ENCODE measurements at regions not wholly inside any gene's neighbourhood (a gene's known extent, or its start where the extent isn't known, plus 50 kb on each side); places are given as distances from the start of the nearest gene placed in this dataset.

DNA sequence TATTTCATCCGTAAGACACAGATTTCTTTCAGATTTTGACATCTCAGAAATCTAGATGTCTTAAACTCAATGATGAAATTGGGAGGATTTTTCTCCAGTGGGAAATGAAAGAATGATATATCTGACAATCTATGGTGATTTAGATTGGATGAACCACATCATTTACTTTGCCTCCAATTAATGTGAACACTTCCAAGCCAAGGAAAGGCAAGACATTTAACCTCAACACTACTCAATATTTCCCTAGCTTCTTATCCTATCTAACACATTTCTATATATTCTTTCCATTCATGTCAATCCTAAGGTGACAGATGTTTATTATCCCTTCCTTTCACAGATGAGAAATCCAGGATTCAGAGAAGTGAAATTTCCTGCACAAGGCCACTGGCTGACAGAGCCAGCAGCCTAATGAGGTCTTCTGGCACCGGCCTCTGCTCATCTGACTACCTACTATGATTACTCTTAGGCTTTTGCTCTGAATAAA, 327.6 kb downstream of the IRS1 start:
- no peak overlapping the region for H3K4me3 ChIP-seq (ENCODE audit: control insufficient read depth, low read depth, low read length)
- TF ChIP-seq, protein P1, sequence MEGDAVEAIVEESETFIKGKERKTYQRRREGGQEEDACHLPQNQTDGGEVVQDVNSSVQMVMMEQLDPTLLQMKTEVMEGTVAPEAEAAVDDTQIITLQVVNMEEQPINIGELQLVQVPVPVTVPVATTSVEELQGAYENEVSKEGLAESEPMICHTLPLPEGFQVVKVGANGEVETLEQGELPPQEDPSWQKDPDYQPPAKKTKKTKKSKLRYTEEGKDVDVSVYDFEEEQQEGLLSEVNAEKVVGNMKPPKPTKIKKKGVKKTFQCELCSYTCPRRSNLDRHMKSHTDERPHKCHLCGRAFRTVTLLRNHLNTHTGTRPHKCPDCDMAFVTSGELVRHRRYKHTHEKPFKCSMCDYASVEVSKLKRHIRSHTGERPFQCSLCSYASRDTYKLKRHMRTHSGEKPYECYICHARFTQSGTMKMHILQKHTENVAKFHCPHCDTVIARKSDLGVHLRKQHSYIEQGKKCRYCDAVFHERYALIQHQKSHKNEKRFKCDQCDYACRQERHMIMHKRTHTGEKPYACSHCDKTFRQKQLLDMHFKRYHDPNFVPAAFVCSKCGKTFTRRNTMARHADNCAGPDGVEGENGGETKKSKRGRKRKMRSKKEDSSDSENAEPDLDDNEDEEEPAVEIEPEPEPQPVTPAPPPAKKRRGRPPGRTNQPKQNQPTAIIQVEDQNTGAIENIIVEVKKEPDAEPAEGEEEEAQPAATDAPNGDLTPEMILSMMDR (conservative IDR thresholded peaks at IDR 0.05; ENCODE audit: control insufficient read depth, insufficient read depth, low read depth, low read length) = no peak
- no peak for DNase-seq (ENCODE audit: low read depth)

DNA sequence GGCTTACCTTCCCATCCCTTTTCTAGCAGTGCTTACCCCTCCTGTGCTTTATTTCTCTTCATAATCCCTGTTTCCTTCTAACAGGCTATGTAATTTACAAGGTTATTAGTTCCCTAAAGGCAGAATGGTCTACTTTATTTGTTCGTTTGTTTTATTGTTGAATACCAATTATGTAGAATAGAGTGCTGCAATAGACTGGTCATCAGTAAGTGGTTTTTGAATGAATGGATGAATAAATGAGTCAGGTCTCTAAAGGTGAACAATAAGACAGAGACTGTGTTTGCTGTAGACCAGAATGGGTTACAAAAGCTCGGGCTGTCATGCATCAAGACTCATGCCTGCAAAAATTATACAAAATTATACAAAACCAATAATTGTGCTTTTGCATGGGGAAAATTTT, 332.0 kb downstream of the IRS1 start:
- no peak for DNase-seq (ENCODE audit: low read depth)
- no peak overlapping the region for H3K4me3 ChIP-seq (ENCODE audit: control insufficient read depth, low read depth, low read length)
- TF ChIP-seq, protein P1 (conservative IDR thresholded peaks at IDR 0.05; ENCODE audit: control insufficient read depth, insufficient read depth, low read depth, low read length) = no peak

DNA sequence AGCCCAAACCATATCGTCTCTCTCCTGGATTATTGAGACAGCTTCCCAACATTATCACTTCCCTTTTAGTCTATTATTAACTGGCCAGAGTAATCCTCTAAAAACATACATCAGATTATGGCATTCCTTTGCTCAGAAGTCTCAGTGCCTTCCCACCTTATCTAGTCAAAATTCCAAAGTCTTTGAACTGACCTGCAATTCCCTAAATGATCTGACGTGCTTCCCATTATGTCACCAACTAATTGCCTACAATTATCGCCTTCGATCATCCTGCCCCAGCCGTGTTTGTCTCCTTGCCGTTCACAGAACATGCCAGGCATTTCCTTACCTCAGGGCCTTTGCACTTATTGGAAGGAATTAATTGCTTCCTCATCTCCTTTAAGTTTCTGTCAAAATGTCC, 332.4 kb downstream of the IRS1 start:
- TF ChIP-seq, protein P1 (conservative IDR thresholded peaks at IDR 0.05; ENCODE audit: control insufficient read depth, insufficient read depth, low read depth, low read length) = no peak
- no peak for DNase-seq (ENCODE audit: low read depth)
- H3K4me3 ChIP-seq (ENCODE audit: control insufficient read depth, low read depth, low read length) = no peak overlapping the region

DNA sequence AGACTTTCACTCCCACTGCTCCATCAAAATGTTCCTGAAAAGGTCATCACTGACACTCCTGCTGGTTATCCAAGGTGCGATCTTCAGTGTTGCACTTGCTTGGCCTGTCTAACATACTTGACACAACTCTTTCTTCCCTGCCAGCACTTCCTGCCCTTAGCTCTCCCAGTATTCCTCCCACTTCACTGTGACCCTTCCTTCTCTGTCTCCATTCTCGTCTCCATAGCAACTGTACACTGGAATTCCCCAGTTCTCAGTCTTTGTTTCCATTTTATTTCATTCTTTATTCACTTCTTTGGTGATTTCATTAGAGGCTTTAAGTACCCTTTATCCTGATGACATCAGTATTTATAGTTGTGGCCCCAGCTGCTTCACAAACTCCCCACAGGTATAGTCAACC, 333.0 kb downstream of the IRS1 start:
- no peak for DNase-seq (ENCODE audit: low read depth)
- TF ChIP-seq, protein P1 (conservative IDR thresholded peaks at IDR 0.05; ENCODE audit: control insufficient read depth, insufficient read depth, low read depth, low read length) = no peak
- no peak overlapping the region for H3K4me3 ChIP-seq (ENCODE audit: control insufficient read depth, low read depth, low read length)

DNA sequence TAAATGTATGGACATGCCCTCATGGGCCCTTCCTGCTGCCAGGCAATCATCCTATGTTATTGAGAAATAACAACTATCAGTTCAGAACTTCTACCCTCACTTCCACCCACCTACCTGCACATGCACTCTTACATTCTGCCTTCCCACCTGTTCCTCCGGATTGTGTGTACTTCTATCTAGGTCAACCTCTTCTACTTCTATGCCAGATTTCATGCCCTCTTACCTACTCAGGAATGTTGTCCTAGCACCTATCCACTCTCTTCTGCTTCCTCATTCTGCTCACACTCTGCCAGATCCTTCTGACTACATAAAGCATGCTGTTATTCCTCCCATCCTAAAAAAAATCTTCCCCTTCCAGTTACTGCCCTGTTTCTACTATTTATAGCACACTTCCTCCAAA, 333.5 kb downstream of the IRS1 start:
- no peak for DNase-seq (ENCODE audit: low read depth)
- TF ChIP-seq, protein P1 (conservative IDR thresholded peaks at IDR 0.05; ENCODE audit: control insufficient read depth, insufficient read depth, low read depth, low read length) = no peak

DNA sequence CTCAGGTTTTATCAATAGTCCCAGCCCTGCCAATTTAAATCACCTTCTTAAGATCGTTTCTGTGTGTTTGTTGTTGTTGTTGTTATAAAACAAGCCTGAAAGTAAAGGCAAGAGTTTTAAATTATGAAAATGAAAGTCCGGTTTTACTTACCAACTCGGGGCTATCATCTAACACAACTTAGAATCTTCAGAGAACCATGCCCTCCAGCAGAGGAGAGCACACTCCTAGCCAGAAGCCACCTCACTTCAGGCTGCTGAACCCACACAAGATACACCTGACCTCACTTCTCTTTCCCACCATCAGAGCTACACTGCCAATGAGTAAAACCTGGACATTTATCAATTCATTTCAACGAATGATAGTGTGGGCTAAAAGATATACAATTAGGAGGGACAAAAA, 335.2 kb downstream of the IRS1 start:
- no peak for DNase-seq (ENCODE audit: low read depth)
- no peak overlapping the region for H3K4me3 ChIP-seq (ENCODE audit: control insufficient read depth, low read depth, low read length)
- TF ChIP-seq, protein P1 (conservative IDR thresholded peaks at IDR 0.05; ENCODE audit: control insufficient read depth, insufficient read depth, low read depth, low read length) = no peak

More for the DNA sequence above, 333.5 kb downstream of the IRS1 start:
- no peak overlapping the region for H3K4me3 ChIP-seq (ENCODE audit: control insufficient read depth, low read depth, low read length)

DNA sequence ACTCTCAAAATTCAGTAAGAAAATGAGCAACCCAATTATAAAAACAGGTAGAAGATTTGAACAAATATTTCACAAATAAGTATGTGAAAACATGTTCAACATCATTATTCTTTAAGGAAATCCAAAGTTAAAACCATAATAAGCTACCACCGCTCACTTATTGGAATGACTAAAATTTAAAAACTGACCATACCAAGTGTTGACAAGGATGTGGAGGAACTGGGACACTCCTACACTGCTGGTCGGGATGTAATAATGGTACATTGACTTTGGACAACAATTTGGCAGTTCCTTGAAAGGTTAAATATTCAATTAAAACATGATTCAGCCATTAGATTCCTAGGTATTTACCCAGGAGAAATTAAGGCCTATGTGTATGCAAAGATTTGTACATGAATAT, 336.5 kb downstream of the IRS1 start:
- H3K4me3 ChIP-seq (ENCODE audit: control insufficient read depth, low read depth, low read length) = no peak overlapping the region
- no peak for DNase-seq (ENCODE audit: low read depth)
- TF ChIP-seq, protein P1 (conservative IDR thresholded peaks at IDR 0.05; ENCODE audit: control insufficient read depth, insufficient read depth, low read depth, low read length) = no peak
